Adipocyte (in vitro differentiated cells): ENCODE measurements at regions not wholly inside any gene's neighbourhood (a gene's known extent, or its start where the extent isn't known, plus 50 kb on each side); places are given as distances from the start of the nearest gene placed in this dataset.

Experiments used
- DNase-seq: peaks from one replicate; pipeline ENCODE4 v3.0.0-alpha.2; 2015; ENCODE audit warnings: low read depth
- H3K27me3 ChIP-seq: replicated peaks from 2 replicates; pipeline ENCODE4 v1.7.0; 2013; ENCODE audit warnings: mild to moderate bottlenecking, low read length, moderate library complexity; ENCODE audit not compliant: control insufficient read depth, insufficient read depth
- H3K36me3 ChIP-seq: 2 replicates; pipeline ENCODE4 v1.7.0; 2013; ENCODE audit warnings: low read length, mild to moderate bottlenecking, moderate library complexity; ENCODE audit not compliant: control insufficient read depth, insufficient read depth, severe bottlenecking
- H3K4me1 ChIP-seq: 2 replicates; pipeline ENCODE4 v1.7.0; 2013; ENCODE audit warnings: mild to moderate bottlenecking, low read length, moderate library complexity; ENCODE audit not compliant: control insufficient read depth, insufficient read depth
- H3K4me3 ChIP-seq: 2 replicates; pipeline ENCODE4 v1.7.0; 2013; ENCODE audit warnings: mild to moderate bottlenecking, low read length, moderate library complexity
- H3K9ac ChIP-seq: 2 replicates; pipeline ENCODE4 v1.7.0; 2013; ENCODE audit warnings: mild to moderate bottlenecking, low read length, moderate library complexity
- H3K9me3 ChIP-seq: 2 replicates; pipeline ENCODE4 v1.7.0; 2013; ENCODE audit warnings: mild to moderate bottlenecking, low read length, moderate library complexity; ENCODE audit not compliant: control insufficient read depth

GRCh38 chr15:96500508-96500907, 170.0 kb downstream of the NR2F2 start:
- Histone ChIP-seq H3K36me3 (no peaks in the 10 kb centered on the region), H3K27me3 (peaks cover 15% of the 10 kb centered on the region), H3K9ac (no peak overlapping the region), H3K9me3 (no peaks in the 10 kb centered on the region), H3K4me1 (no peaks in the 10 kb centered on the region), H3K4me3 (no peak overlapping the region)
- DNase-seq = no peak

- Histone ChIP-seq H3K9ac (no peak overlapping the region), H3K27me3 (peaks cover 24% of the 10 kb centered on the region), H3K36me3 (no peaks in the 10 kb centered on the region), H3K4me1 (no peaks in the 10 kb centered on the region), H3K4me3 (no peak overlapping the region), H3K9me3 (no peaks in the 10 kb centered on the region)
- no peak for DNase-seq
Measured at GRCh38 chr15:96501362-96501761, 170.9 kb downstream of the NR2F2 start.

- Histone ChIP-seq H3K4me1 (no peaks in the 10 kb centered on the region), H3K9me3 (no peaks in the 10 kb centered on the region), H3K4me3 (no peak overlapping the region), H3K27me3 (peaks cover 24% of the 10 kb centered on the region), H3K9ac (no peak overlapping the region), H3K36me3 (no peaks in the 10 kb centered on the region)
- no peak for DNase-seq
Measured at GRCh38 chr15:96502196-96502595, 171.7 kb downstream of the NR2F2 start.

- DNase-seq = no peak
- H3K4me1 ChIP-seq = no peaks in the 10 kb centered on the region
Measured at GRCh38 chr15:96503276-96503675, 172.8 kb downstream of the NR2F2 start.

GRCh38 chr15:96504371-96504770, 173.9 kb downstream of the NR2F2 start:
- DNase-seq = no peak
- Histone ChIP-seq H3K4me1 (no peaks in the 10 kb centered on the region), H3K4me3 (no peak overlapping the region), H3K36me3 (no peaks in the 10 kb centered on the region), H3K9ac (no peak overlapping the region), H3K9me3 (no peaks in the 10 kb centered on the region), H3K27me3 (peaks cover 24% of the 10 kb centered on the region)

More at GRCh38 chr15:96503276-96503675, 172.8 kb downstream of the NR2F2 start:
- H3K36me3 ChIP-seq = no peaks in the 10 kb centered on the region
- no peak overlapping the region for H3K4me3 ChIP-seq
- peaks cover 24% of the 10 kb centered on the region for H3K27me3 ChIP-seq
- no peak overlapping the region for H3K9ac ChIP-seq
- no peaks in the 10 kb centered on the region for H3K9me3 ChIP-seq

GRCh38 chr15:96505014-96505413, 174.5 kb downstream of the NR2F2 start:
- H3K9ac ChIP-seq = no peak overlapping the region
- H3K27me3 ChIP-seq = peaks cover 24% of the 10 kb centered on the region
- no peaks in the 10 kb centered on the region for H3K36me3 ChIP-seq
- no peaks in the 10 kb centered on the region for H3K9me3 ChIP-seq
- no peak overlapping the region for H3K4me3 ChIP-seq
- DNase-seq = no peak
- H3K4me1 ChIP-seq = no peaks in the 10 kb centered on the region

GRCh38 chr15:96514607-96515285, 184.2 kb downstream of the NR2F2 start:
- no peaks in the 10 kb centered on the region for H3K4me1 ChIP-seq
- peaks cover 6% of the 10 kb centered on the region for H3K27me3 ChIP-seq
- peaks cover 4% of the 10 kb centered on the region for H3K9me3 ChIP-seq
- H3K9ac ChIP-seq = no peak overlapping the region
- DNase-seq = no peak
- H3K4me3 ChIP-seq = no peak overlapping the region
- no peaks in the 10 kb centered on the region for H3K36me3 ChIP-seq

- Histone ChIP-seq H3K27me3 (peaks cover 6% of the 10 kb centered on the region), H3K36me3 (no peaks in the 10 kb centered on the region), H3K9me3 (peaks cover 7% of the 10 kb centered on the region), H3K4me1 (no peaks in the 10 kb centered on the region), H3K9ac (no peak overlapping the region), H3K4me3 (no peak overlapping the region)
- no peak for DNase-seq
Measured at GRCh38 chr15:96515371-96515770, 184.9 kb downstream of the NR2F2 start.

GRCh38 chr15:96521386-96521785, 190.9 kb downstream of the NR2F2 start:
- H3K9me3 ChIP-seq = peaks cover 15% of the 10 kb centered on the region
- no peaks in the 10 kb centered on the region for H3K4me1 ChIP-seq
- no peak overlapping the region for H3K4me3 ChIP-seq
- H3K27me3 ChIP-seq = no peaks in the 10 kb centered on the region
- no peaks in the 10 kb centered on the region for H3K36me3 ChIP-seq
- no peak overlapping the region for H3K9ac ChIP-seq
- DNase-seq = no peak

- Histone ChIP-seq H3K9me3 (peaks cover 11% of the 10 kb centered on the region), H3K36me3 (no peaks in the 10 kb centered on the region), H3K27me3 (no peaks in the 10 kb centered on the region), H3K4me1 (no peaks in the 10 kb centered on the region), H3K9ac (no peak overlapping the region), H3K4me3 (no peak overlapping the region)
- DNase-seq = no peak
Measured at GRCh38 chr15:96524676-96525417, 194.3 kb downstream of the NR2F2 start.

- DNase-seq = no peak
Measured at GRCh38 chr15:96535148-96535547, 204.6 kb downstream of the NR2F2 start.

More at GRCh38 chr15:96535148-96535547, 204.6 kb downstream of the NR2F2 start:
- H3K4me1 ChIP-seq = no peaks in the 10 kb centered on the region
- no peaks in the 10 kb centered on the region for H3K9me3 ChIP-seq
- no peaks in the 10 kb centered on the region for H3K36me3 ChIP-seq
- no peak overlapping the region for H3K9ac ChIP-seq
- no peak overlapping the region for H3K4me3 ChIP-seq
- H3K27me3 ChIP-seq = no peaks in the 10 kb centered on the region
